H1 (cell line): ENCODE measurements at regions not wholly inside any gene's neighbourhood (a gene's known extent, or its start where the extent isn't known, plus 50 kb on each side); places are given as distances from the start of the nearest gene placed in this dataset.

Source experiments
- BCL11A ChIP-seq, 2 experiments: IDR thresholded peaks; one replicate each; pipeline ENCODE4 v1.6.1; 2011; ENCODE audit warnings: low read depth in 2 of 2, low read length in 2 of 2, mild to moderate bottlenecking in 2 of 2
- CTBP2 ChIP-seq: IDR thresholded peaks from 2 replicates; pipeline ENCODE4 v1.7.0; 2011; ENCODE audit warnings: borderline replicate concordance, mild to moderate bottlenecking, moderate library complexity, mixed read lengths, low read length; ENCODE audit not compliant: insufficient read depth, insufficient read length
- EZH2 ChIP-seq: fragments of 200-600 bp; sonication (generic); IDR thresholded peaks from 2 replicates; pipeline ENCODE4 v1.7.1; 2012; ENCODE audit warnings: low read depth, mild to moderate bottlenecking, moderate library complexity, low read length, inconsistent platforms; ENCODE audit not compliant: severe bottlenecking
- POLR2A ChIP-seq, 2 experiments: IDR thresholded peaks; 1 replicate in 1 of 2; 2 replicates in 1 of 2; pipeline ENCODE4 v1.6.1; 2011; ENCODE audit warnings: low read depth in 2 of 2, low read length in 2 of 2, mild to moderate bottlenecking in 2 of 2; ENCODE audit errors: control extremely low read depth in 1 of 2
- POLR2AphosphoS5 ChIP-seq: IDR thresholded peaks from 2 replicates; pipeline ENCODE4 v1.6.1; 2011; ENCODE audit warnings: low read depth, low read length
- SIN3A ChIP-seq, 2 experiments: IDR thresholded peaks in 1 of 2; conservative IDR thresholded peaks in 1 of 2; 2 replicates each; pipeline ENCODE4 v1.6.1; 2011 to 2012; ENCODE audit warnings: low read length in 2 of 2, improper control_type of control experiment in 1 of 2, low read depth in 1 of 2, mild to moderate bottlenecking in 1 of 2
- TF ChIP-seq, protein P1 (sequence below), 3 experiments: IDR thresholded peaks; 1 replicate in 2 of 3; 2 replicates in 1 of 3; pipeline versions ENCODE4 v1.5.1 to v1.6.1; 2011; ENCODE audit warnings: low read length in 3 of 3, mild to moderate bottlenecking in 3 of 3, inconsistent platforms in 2 of 3, low read depth in 1 of 3, moderate library complexity in 1 of 3; ENCODE audit not compliant: insufficient read depth in 1 of 3; ENCODE audit errors: control extremely low read depth in 1 of 3
- TF ChIP-seq, protein P2 (sequence below): IDR thresholded peaks from 2 replicates; pipeline ENCODE4 v1.6.1; 2012; ENCODE audit warnings: inconsistent platforms

- TF ChIP-seq, protein P1, sequence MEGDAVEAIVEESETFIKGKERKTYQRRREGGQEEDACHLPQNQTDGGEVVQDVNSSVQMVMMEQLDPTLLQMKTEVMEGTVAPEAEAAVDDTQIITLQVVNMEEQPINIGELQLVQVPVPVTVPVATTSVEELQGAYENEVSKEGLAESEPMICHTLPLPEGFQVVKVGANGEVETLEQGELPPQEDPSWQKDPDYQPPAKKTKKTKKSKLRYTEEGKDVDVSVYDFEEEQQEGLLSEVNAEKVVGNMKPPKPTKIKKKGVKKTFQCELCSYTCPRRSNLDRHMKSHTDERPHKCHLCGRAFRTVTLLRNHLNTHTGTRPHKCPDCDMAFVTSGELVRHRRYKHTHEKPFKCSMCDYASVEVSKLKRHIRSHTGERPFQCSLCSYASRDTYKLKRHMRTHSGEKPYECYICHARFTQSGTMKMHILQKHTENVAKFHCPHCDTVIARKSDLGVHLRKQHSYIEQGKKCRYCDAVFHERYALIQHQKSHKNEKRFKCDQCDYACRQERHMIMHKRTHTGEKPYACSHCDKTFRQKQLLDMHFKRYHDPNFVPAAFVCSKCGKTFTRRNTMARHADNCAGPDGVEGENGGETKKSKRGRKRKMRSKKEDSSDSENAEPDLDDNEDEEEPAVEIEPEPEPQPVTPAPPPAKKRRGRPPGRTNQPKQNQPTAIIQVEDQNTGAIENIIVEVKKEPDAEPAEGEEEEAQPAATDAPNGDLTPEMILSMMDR (IDR thresholded peaks at IDR 0.05; ENCODE audit: control extremely low read depth in 1 of 3, insufficient read depth in 1 of 3, low read depth in 1 of 3, low read length in 3 of 3): no peak
- TF ChIP-seq BCL11A (IDR thresholded peaks at IDR 0.05; ENCODE audit: low read depth in 2 of 2, low read length in 2 of 2) (no peak), POLR2AphosphoS5 (no peak), POLR2A (IDR thresholded peaks at IDR 0.05; ENCODE audit: control extremely low read depth in 1 of 2, low read depth in 2 of 2, low read length in 2 of 2) (no peak), SIN3A (conservative IDR thresholded peaks at IDR 0.05 in 1 of 2, IDR thresholded peaks at IDR 0.05 in 1 of 2; ENCODE audit: low read depth in 1 of 2, low read length in 2 of 2) (no peak), CTBP2 (no peak), EZH2 (no peak)
- TF ChIP-seq, protein P2, sequence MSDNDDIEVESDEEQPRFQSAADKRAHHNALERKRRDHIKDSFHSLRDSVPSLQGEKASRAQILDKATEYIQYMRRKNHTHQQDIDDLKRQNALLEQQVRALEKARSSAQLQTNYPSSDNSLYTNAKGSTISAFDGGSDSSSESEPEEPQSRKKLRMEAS: no peak
Measured at GRCh38 chr3:98697225-98697624, 65.9 kb upstream of the ST3GAL6 start.
